ENCODE measurements at regions not wholly inside any gene's neighbourhood (a gene's known extent, or its start where the extent isn't known, plus 50 kb on each side); places are given as distances from the start of the nearest gene placed in this dataset.

DNA sequence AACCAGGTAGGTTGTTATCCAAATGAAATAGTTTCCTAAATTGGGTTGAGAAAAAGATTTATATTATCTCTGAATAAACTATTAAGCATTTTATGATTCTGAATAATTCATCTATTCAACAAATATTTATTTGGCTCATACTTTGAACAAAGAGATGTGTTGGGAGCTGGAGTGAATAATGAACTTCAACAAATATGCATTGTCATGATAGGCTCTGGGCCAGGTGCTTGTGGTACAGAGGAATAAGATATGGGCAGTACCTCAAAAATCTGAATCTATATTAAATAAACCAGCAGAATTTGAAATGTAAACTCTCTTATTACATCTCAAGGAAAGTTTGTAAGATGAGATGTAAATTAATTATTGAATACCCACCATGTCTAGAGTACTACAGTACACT, 75.7 kb upstream of the DCLK2 start:
- H3K4me1 Mint-ChIP-seq: peaks cover 42% of the 10 kb centered on the region
- TF ChIP-seq, protein P1, sequence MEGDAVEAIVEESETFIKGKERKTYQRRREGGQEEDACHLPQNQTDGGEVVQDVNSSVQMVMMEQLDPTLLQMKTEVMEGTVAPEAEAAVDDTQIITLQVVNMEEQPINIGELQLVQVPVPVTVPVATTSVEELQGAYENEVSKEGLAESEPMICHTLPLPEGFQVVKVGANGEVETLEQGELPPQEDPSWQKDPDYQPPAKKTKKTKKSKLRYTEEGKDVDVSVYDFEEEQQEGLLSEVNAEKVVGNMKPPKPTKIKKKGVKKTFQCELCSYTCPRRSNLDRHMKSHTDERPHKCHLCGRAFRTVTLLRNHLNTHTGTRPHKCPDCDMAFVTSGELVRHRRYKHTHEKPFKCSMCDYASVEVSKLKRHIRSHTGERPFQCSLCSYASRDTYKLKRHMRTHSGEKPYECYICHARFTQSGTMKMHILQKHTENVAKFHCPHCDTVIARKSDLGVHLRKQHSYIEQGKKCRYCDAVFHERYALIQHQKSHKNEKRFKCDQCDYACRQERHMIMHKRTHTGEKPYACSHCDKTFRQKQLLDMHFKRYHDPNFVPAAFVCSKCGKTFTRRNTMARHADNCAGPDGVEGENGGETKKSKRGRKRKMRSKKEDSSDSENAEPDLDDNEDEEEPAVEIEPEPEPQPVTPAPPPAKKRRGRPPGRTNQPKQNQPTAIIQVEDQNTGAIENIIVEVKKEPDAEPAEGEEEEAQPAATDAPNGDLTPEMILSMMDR (IDR thresholded peaks at IDR 0.05; ENCODE audit: unreplicated experiment in 3 of 3): no peak
- peaks cover 12% of the 10 kb centered on the region for H3K27me3 Mint-ChIP-seq (ENCODE audit: low read depth)
- H3K4me3 Mint-ChIP-seq: no peak overlapping the region
- H3K36me3 Mint-ChIP-seq (ENCODE audit: low read depth): no peaks in the 10 kb centered on the region
- H3K9me3 Mint-ChIP-seq: no peaks in the 10 kb centered on the region
- H3K27ac Mint-ChIP-seq: no peak overlapping the region

DNA sequence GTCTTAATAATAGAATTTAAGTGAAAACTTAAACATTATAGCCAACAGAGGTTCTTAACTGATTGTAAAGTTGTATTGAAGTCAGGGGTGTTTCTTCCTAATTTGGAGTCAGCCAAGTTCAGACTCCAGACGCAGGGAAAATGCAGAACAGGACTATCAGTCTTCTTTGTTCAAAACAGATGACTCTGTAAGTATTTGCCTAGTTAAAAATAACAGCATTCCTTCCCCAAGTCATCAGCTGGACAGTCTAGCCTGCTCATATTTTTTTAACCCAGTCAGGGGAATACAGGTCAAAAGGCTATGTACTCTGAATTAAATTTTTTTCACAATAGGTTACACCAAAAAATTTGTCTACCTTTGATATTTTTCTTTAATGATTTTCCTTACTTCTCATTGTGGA, 73.8 kb upstream of the DCLK2 start:
- Mint-ChIP-seq H3K27me3 (ENCODE audit: low read depth) (peaks cover 7% of the 10 kb centered on the region), H3K4me1 (peaks cover 44% of the 10 kb centered on the region), H3K36me3 (ENCODE audit: low read depth) (no peaks in the 10 kb centered on the region), H3K9me3 (no peaks in the 10 kb centered on the region), H3K4me3 (no peak overlapping the region), H3K27ac (peak overlapping the region in 2 of 3 experiments; percentile 66 to 82)
- TF ChIP-seq, protein P1 (IDR thresholded peaks at IDR 0.05; ENCODE audit: unreplicated experiment in 3 of 3): no peak

DNA sequence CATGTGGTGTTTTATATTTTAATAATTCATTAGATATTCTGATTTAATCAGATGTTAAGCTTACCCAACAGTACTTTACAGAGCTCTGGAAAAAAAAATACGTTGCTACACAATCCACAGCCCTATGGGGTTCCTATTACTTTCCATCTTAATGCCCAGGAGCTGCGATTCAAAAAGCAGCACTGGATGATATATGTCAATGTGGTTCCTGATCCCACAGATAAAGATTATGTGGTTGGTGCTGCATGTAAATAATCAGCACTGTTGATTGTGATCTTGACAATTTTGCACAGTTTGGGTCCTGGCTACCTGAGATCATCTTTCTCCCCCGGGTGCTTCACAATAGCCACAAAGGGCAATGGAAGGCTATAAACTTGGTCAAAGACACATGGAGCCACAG, 72.7 kb upstream of the DCLK2 start:
- TF ChIP-seq, protein P1 (IDR thresholded peaks at IDR 0.05; ENCODE audit: unreplicated experiment in 3 of 3): no peak
- Mint-ChIP-seq H3K27me3 (ENCODE audit: low read depth) (peaks cover 7% of the 10 kb centered on the region), H3K27ac (peak overlapping the region in 1 of 3 experiments; percentile 7), H3K4me3 (no peak overlapping the region), H3K4me1 (peaks cover 44% of the 10 kb centered on the region), H3K36me3 (ENCODE audit: low read depth) (no peaks in the 10 kb centered on the region), H3K9me3 (no peaks in the 10 kb centered on the region)

DNA sequence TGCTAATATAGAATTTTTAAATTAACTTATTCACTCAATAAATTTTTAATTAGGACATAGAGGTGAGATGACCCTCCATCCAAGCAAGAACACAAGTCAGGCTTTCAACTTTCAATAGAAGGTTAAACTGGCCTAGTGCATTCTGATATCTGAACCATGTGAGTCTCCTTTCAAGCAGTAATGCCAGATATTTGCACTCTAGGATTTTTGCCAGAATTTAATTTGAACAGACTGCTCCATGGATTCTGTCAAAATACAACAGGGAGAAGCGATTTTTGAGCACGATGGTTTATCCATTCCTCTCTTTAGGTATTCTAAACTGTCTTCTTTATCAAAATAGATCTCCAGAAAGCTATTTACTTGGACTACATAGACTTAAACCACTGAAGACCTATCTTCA, 72.0 kb upstream of the DCLK2 start:
- Mint-ChIP-seq H3K27me3 (ENCODE audit: low read depth) (peaks cover 4% of the 10 kb centered on the region), H3K27ac (no peak overlapping the region), H3K9me3 (no peaks in the 10 kb centered on the region), H3K36me3 (ENCODE audit: low read depth) (no peaks in the 10 kb centered on the region), H3K4me1 (peaks cover 44% of the 10 kb centered on the region), H3K4me3 (no peak overlapping the region)
- TF ChIP-seq, protein P1 (IDR thresholded peaks at IDR 0.05; ENCODE audit: unreplicated experiment in 3 of 3): no peak

DNA sequence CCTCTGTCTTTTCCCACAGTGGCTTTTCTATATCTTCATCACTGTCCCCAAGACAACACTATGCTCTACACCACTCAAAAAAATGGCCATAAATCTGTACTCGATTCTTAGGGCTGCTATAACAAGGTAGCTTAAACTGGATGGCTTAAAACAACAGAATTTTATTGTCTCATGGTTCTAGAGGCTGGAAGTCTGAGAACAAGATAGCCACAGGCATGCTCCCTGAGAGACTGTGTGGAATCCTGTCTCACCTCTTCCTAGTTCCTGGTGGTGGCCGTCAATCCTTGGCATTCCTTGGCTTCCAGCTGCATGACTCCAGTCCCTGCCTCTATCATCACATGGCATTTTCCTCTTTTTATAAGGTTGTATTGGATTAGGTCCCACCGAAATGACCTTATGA, 70.7 kb upstream of the DCLK2 start:
- Mint-ChIP-seq H3K4me1 (peaks cover 38% of the 10 kb centered on the region), H3K9me3 (no peaks in the 10 kb centered on the region), H3K36me3 (ENCODE audit: low read depth) (no peaks in the 10 kb centered on the region), H3K27me3 (ENCODE audit: low read depth) (no peaks in the 10 kb centered on the region), H3K27ac (no peak overlapping the region), H3K4me3 (no peak overlapping the region)
- TF ChIP-seq, protein P1 (IDR thresholded peaks at IDR 0.05; ENCODE audit: unreplicated experiment in 3 of 3): no peak

DNA sequence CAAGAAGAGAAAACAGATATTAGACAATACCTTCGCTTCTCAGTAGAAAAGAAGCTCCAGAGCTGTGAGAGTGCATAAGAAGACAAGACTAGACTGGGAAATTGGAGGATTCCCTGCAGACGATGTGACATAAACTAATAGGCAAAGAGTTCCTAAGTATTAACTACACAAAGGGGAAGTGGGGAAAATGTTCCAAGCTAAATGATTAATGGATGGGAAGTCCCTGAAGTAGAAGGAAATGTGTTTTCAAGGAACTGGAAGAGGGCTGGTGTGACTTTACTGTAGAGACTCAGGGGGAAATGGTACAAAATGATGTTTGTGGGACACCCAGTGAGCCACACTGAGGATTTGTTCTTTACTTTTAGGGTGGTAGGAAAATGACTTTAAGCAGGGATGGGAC, 69.7 kb upstream of the DCLK2 start:
- TF ChIP-seq, protein P1 (IDR thresholded peaks at IDR 0.05; ENCODE audit: unreplicated experiment in 3 of 3): no peak
- Mint-ChIP-seq H3K4me1 (peaks cover 29% of the 10 kb centered on the region), H3K4me3 (no peak overlapping the region), H3K9me3 (no peaks in the 10 kb centered on the region), H3K36me3 (ENCODE audit: low read depth) (no peaks in the 10 kb centered on the region), H3K27me3 (ENCODE audit: low read depth) (no peaks in the 10 kb centered on the region), H3K27ac (no peak overlapping the region)

Data from nephron (organoid).